H9 (cell line): ENCODE measurements at regions not wholly inside any gene's neighbourhood (a gene's known extent, or its start where the extent isn't known, plus 50 kb on each side); places are given as distances from the start of the nearest gene placed in this dataset.

Experiments used
- DNase-seq: peaks from one replicate; pipeline ENCODE4 v3.0.0-alpha.2; 2017
- H2AFZ ChIP-seq: one replicate; pipeline ENCODE4 v1.6.1; 2013; ENCODE audit warnings: mild to moderate bottlenecking, low read length, control low read depth, moderate library complexity
- H2AK5ac ChIP-seq: 2 replicates; pipeline ENCODE4 v1.6.1; 2013; ENCODE audit warnings: low read length, control low read depth, mixed read lengths; ENCODE audit not compliant: insufficient read length
- H2BK120ac ChIP-seq: one replicate; pipeline ENCODE4 v1.6.1; 2013; ENCODE audit warnings: low read depth, mild to moderate bottlenecking, low read length, control low read depth, inconsistent platforms; ENCODE audit not compliant: poor library complexity, severe bottlenecking
- H2BK12ac ChIP-seq: 2 replicates; pipeline ENCODE4 v1.6.1; 2013; ENCODE audit warnings: low read length, control low read depth, mixed read lengths, low read depth; ENCODE audit not compliant: insufficient read length
- H2BK15ac ChIP-seq: 2 replicates; pipeline ENCODE4 v1.6.1; 2013; ENCODE audit warnings: low read depth, low read length, control low read depth
- H2BK20ac ChIP-seq: one replicate; pipeline ENCODE4 v1.6.1; 2013; ENCODE audit warnings: low read depth, mild to moderate bottlenecking, low read length, control low read depth, inconsistent platforms; ENCODE audit not compliant: poor library complexity, severe bottlenecking
- H2BK5ac ChIP-seq: 2 replicates; pipeline ENCODE4 v1.6.1; 2013; ENCODE audit warnings: low read length, control low read depth, mixed read lengths; ENCODE audit not compliant: insufficient read length
- H3K14ac ChIP-seq: 2 replicates; pipeline ENCODE4 v1.6.1; 2013; ENCODE audit warnings: low read length, control low read depth; ENCODE audit not compliant: insufficient read depth
- H3K18ac ChIP-seq: 2 replicates; pipeline ENCODE4 v1.6.1; 2013; ENCODE audit warnings: low read depth, mild to moderate bottlenecking, mixed read lengths, low read length, control low read depth; ENCODE audit not compliant: insufficient read length
- H3K23ac ChIP-seq: 2 replicates; pipeline ENCODE4 v1.6.1; 2013; ENCODE audit warnings: low read length, control low read depth, mixed read lengths, low read depth; ENCODE audit not compliant: insufficient read length
- H3K23me2 ChIP-seq: 2 replicates; pipeline ENCODE4 v1.6.1; 2013; ENCODE audit warnings: low read depth, mild to moderate bottlenecking, mixed read lengths, low read length, control low read depth; ENCODE audit not compliant: insufficient read length, poor library complexity, severe bottlenecking
- H3K27ac ChIP-seq: 2 replicates; pipeline ENCODE4 v1.5.1; 2013; ENCODE audit warnings: low read length, control low read depth, mixed read lengths, low read depth; ENCODE audit not compliant: insufficient read length
- H3K27me3 ChIP-seq: 2 replicates; pipeline ENCODE4 v1.6.1; 2013; ENCODE audit warnings: low read length, control low read depth, inconsistent platforms; ENCODE audit not compliant: insufficient read depth
- H3K4ac ChIP-seq: 2 replicates; pipeline ENCODE4 v1.6.1; 2013; ENCODE audit warnings: low read depth, mild to moderate bottlenecking, control low read depth, inconsistent platforms, low read length, moderate library complexity
- H3K4me1 ChIP-seq: 2 replicates; pipeline ENCODE4 v1.6.1; 2013; ENCODE audit warnings: low read length, control low read depth, inconsistent platforms; ENCODE audit not compliant: insufficient read depth
- H3K4me2 ChIP-seq: 2 replicates; pipeline ENCODE4 v1.6.1; 2013; ENCODE audit warnings: low read length, control low read depth, mixed read lengths; ENCODE audit not compliant: insufficient read length, insufficient read depth
- H3K56ac ChIP-seq: 2 replicates; pipeline ENCODE4 v1.6.1; 2013; ENCODE audit warnings: low read depth, mild to moderate bottlenecking, mixed read lengths, low read length, control low read depth; ENCODE audit not compliant: insufficient read length
- H3K79me1 ChIP-seq: 2 replicates; pipeline ENCODE4 v1.6.1; 2013; ENCODE audit warnings: low read depth, mild to moderate bottlenecking, moderate library complexity, low read length, control low read depth, inconsistent platforms; ENCODE audit not compliant: insufficient read depth, poor library complexity, severe bottlenecking
- H3K79me2 ChIP-seq: 2 replicates; pipeline ENCODE4 v1.6.1; 2013; ENCODE audit warnings: low read length, control low read depth, inconsistent platforms; ENCODE audit not compliant: insufficient read depth
- H3K9ac ChIP-seq: 2 replicates; pipeline ENCODE4 v1.6.1; 2013; ENCODE audit warnings: low read length, control low read depth, mixed read lengths; ENCODE audit not compliant: insufficient read length; ENCODE audit errors: extremely low read depth
- H3K9me3 ChIP-seq: one replicate; pipeline ENCODE4 v1.6.1; 2013; ENCODE audit warnings: low read depth, low read length, inconsistent platforms; ENCODE audit not compliant: control insufficient read depth
- H3T11ph ChIP-seq: one replicate; pipeline ENCODE4 v1.6.1; 2013; ENCODE audit warnings: mild to moderate bottlenecking, low read length, control low read depth, inconsistent platforms
- H4K20me1 ChIP-seq: one replicate; pipeline ENCODE4 v1.6.1; 2013; ENCODE audit not compliant: control insufficient read depth, insufficient read length, insufficient read depth
- H4K5ac ChIP-seq: 2 replicates; pipeline ENCODE4 v1.6.1; 2013; ENCODE audit warnings: low read depth, mild to moderate bottlenecking, mixed read lengths, low read length, control low read depth; ENCODE audit not compliant: insufficient read length
- H4K8ac ChIP-seq: replicated peaks from 2 replicates; pipeline ENCODE4 v1.6.1; 2013; ENCODE audit warnings: low read length, control low read depth, mixed read lengths, low read depth; ENCODE audit not compliant: insufficient read length
- H4K91ac ChIP-seq: 2 replicates; pipeline ENCODE4 v1.6.1; 2013; ENCODE audit warnings: low read depth, mild to moderate bottlenecking, moderate library complexity, mixed read lengths, low read length, control low read depth; ENCODE audit not compliant: insufficient read length
- H3K27ac Mint-ChIP-seq, 3 experiments: 2 replicates in 2 of 3; 3 replicates in 1 of 3; pipeline ENCODE4 v1.8.0; 2020 to 2021; ENCODE audit warnings: mixed read lengths in 3 of 3, mild to moderate bottlenecking in 1 of 3, moderate library complexity in 1 of 3
- H3K27me3 Mint-ChIP-seq: 2 replicates; pipeline ENCODE4 v1.8.0; 2021; ENCODE audit warnings: low read depth, mild to moderate bottlenecking, moderate library complexity, mixed read lengths
- H3K36me3 Mint-ChIP-seq, 3 experiments: 2 replicates in 2 of 3; 3 replicates in 1 of 3; pipeline ENCODE4 v1.8.0; 2020 to 2021; ENCODE audit warnings: low read depth in 3 of 3, mixed read lengths in 3 of 3; ENCODE audit not compliant: insufficient read depth in 1 of 3
- H3K4me1 Mint-ChIP-seq, 2 experiments: 2 replicates each; pipeline ENCODE4 v1.8.0; 2020; ENCODE audit warnings: mixed read lengths in 2 of 2
- H3K4me3 Mint-ChIP-seq, 2 experiments: 2 replicates in 1 of 2; 3 replicates in 1 of 2; pipeline ENCODE4 v1.8.0; 2020 to 2021; ENCODE audit warnings: mild to moderate bottlenecking in 2 of 2, mixed read lengths in 2 of 2, moderate library complexity in 1 of 2
- H3K9me3 Mint-ChIP-seq, 2 experiments: 2 replicates in 1 of 2; 3 replicates in 1 of 2; pipeline ENCODE4 v1.8.0; 2020; ENCODE audit warnings: mild to moderate bottlenecking in 2 of 2, mixed read lengths in 2 of 2, moderate library complexity in 1 of 2
- CTCF ChIP-seq: fragments of 200-600 bp; sonication (generic); conservative IDR thresholded peaks from 3 replicates; pipeline ENCODE4 v1.8.0; 2021; ENCODE audit warnings: antibody characterized with exemption, mild to moderate bottlenecking
- WGBS: extraction: QIAGEN DNeasy Blood & Tissue Kit; methylation state at CpG from one replicate; pipeline ENCODE4 v1.1.7; 2013; ENCODE audit warnings: missing lambda C conversion rate, low lambda C conversion rate, mixed read lengths; ENCODE audit not compliant: insufficient read length; ENCODE audit errors: extremely low coverage; 5-methylcytosine and 5-hydroxymethylcytosine counted together

- Histone ChIP-seq H4K91ac (no peak overlapping the region), H3K9ac (no peak overlapping the region), H3K18ac (no peak overlapping the region), H4K8ac (no peak overlapping the region), H3K4me1 (no peaks in the 10 kb centered on the region; the same call in 1 of the 2 replicates), H3K27me3 (no peaks in the 10 kb centered on the region), H3K79me1 (no peaks in the 10 kb centered on the region), H3K14ac (no peak overlapping the region), H4K20me1 (no peaks in the 10 kb centered on the region), H3T11ph (no peak overlapping the region), H2BK20ac (no peak overlapping the region), H3K27ac (no peak overlapping the region), H3K9me3 (no peaks in the 10 kb centered on the region), H3K23ac (no peak overlapping the region), H2BK12ac (no peak overlapping the region), H2BK5ac (no peak overlapping the region), H3K23me2 (no peaks in the 10 kb centered on the region), H3K79me2 (no peaks in the 10 kb centered on the region), H2AFZ (no peak overlapping the region), H2BK120ac (no peak overlapping the region), H3K4me2 (no peak overlapping the region), H3K4ac (no peak overlapping the region), H3K56ac (no peak overlapping the region), H2BK15ac (no peak overlapping the region), H2AK5ac (no peak overlapping the region), H4K5ac (no peak overlapping the region)
- no peak for TF ChIP-seq CTCF
- Mint-ChIP-seq H3K36me3 (peaks cover 0 to 5% (median 0%) of the 10 kb centered on the region in 3 experiments; a peak in 4 of 7 replicates), H3K27ac (no peak overlapping the region), H3K4me3 (no peak overlapping the region), H3K4me1 (peaks cover 5 to 11% of the 10 kb centered on the region in 2 experiments; a peak in 3 of 4 replicates), H3K27me3 (peaks cover 5% of the 10 kb centered on the region), H3K9me3 (peaks cover 4% of the 10 kb centered on the region in 2 experiments; a peak in 3 of 5 replicates)
- no CpG with 5 or more reads among the region's 10 CpGs for WGBS
- DNase-seq = peak; percentile 53
Measured at GRCh38 chr14:101241807-101242278, 319.5 kb upstream of the DIO3 start.
